Activated CD4-positive, alpha-beta T cell treated with anti-CD3 and anti-CD28 coated beads, Interleukin-2, amount 50 U/mL, for 16 hours (primary cell): ENCODE measurements at regions not wholly inside any gene's neighbourhood (a gene's known extent, or its start where the extent isn't known, plus 50 kb on each side); places are given as distances from the start of the nearest gene placed in this dataset.

Source experiments
- DNase-seq: peaks from one replicate; pipeline ENCODE4 v3.0.0-alpha.2; 2020

- no peak for DNase-seq
Measured at GRCh38 chr5:8399471-8399870, 530.5 kb downstream of the MTRR start.

GRCh38 chr5:8408258-8408657, 539.3 kb downstream of the MTRR start:
- no peak for DNase-seq

GRCh38 chr5:8410618-8411017, 541.7 kb downstream of the MTRR start:
- no peak for DNase-seq

- no peak for DNase-seq
Measured at GRCh38 chr5:8413975-8414374, 545.0 kb downstream of the MTRR start.

GRCh38 chr5:8417316-8418048, 548.5 kb downstream of the MTRR start:
- DNase-seq = no peak

- DNase-seq = no peak
Measured at GRCh38 chr5:8418049-8418426, 549.1 kb downstream of the MTRR start.

GRCh38 chr5:8429778-8430758, 561.1 kb downstream of the MTRR start:
- no peak for DNase-seq

- DNase-seq = no peak
Measured at GRCh38 chr5:8434501-8434900, 565.6 kb downstream of the MTRR start.

GRCh38 chr5:8436924-8437323, 568.0 kb downstream of the MTRR start:
- no peak for DNase-seq

- DNase-seq = no peak
Measured at GRCh38 chr5:8445139-8445538, 576.2 kb downstream of the MTRR start.

- no peak for DNase-seq
Measured at GRCh38 chr5:8446179-8446578, 577.2 kb downstream of the MTRR start.

- no peak for DNase-seq
Measured at GRCh38 chr5:8456846-8457186, 587.9 kb downstream of the MTRR start.

GRCh38 chr5:8457187-8458037, 588.5 kb downstream of the MTRR start:
- peak; percentile 81 for DNase-seq

GRCh38 chr5:8458038-8458383, 589.1 kb downstream of the MTRR start:
- no peak for DNase-seq

- no peak for DNase-seq
Measured at GRCh38 chr5:8461543-8461942, 592.6 kb downstream of the MTRR start.

GRCh38 chr5:8462565-8462964, 593.6 kb downstream of the MTRR start:
- no peak for DNase-seq

GRCh38 chr5:8470489-8470888, 601.5 kb downstream of the MTRR start:
- no peak for DNase-seq

GRCh38 chr5:8471581-8471980, 602.6 kb downstream of the MTRR start:
- no peak for DNase-seq

- DNase-seq = no peak
Measured at GRCh38 chr5:8473016-8473415, 604.1 kb downstream of the MTRR start.

GRCh38 chr5:8473827-8474568, 605.0 kb downstream of the MTRR start:
- no peak for DNase-seq

GRCh38 chr5:8474569-8474930, 605.6 kb downstream of the MTRR start:
- no peak for DNase-seq

GRCh38 chr5:8478326-8478725, 609.4 kb downstream of the MTRR start:
- no peak for DNase-seq

GRCh38 chr5:8481007-8481406, 612.1 kb downstream of the MTRR start:
- no peak for DNase-seq
